PFSK-1 (cell line): ENCODE measurements at regions not wholly inside any gene's neighbourhood (a gene's known extent, or its start where the extent isn't known, plus 50 kb on each side); places are given as distances from the start of the nearest gene placed in this dataset.

Source experiments
- FOXP2 ChIP-seq: optimal IDR thresholded peaks from 2 replicates; pipeline ENCODE3; 2011; ENCODE audit warnings: borderline replicate concordance, control low read depth, inconsistent platforms; ENCODE audit not compliant: insufficient read depth; ENCODE audit errors: extremely low read length, extremely low read depth
- POLR2AphosphoS5 ChIP-seq: IDR thresholded peaks from 2 replicates; pipeline ENCODE4 v1.6.1; 2012; ENCODE audit warnings: low read depth, mild to moderate bottlenecking, control low read depth, low read length, moderate library complexity
- REST ChIP-seq, 2 experiments: IDR thresholded peaks; 2 replicates each; pipeline versions ENCODE4 v1.6.1 to v1.8.0; 2011 to 2012; ENCODE audit warnings: low read depth in 2 of 2, low read length in 2 of 2, control low read depth in 1 of 2, inconsistent platforms in 1 of 2, mild to moderate bottlenecking in 1 of 2, moderate library complexity in 1 of 2; ENCODE audit not compliant: insufficient read depth in 1 of 2
- SIN3A ChIP-seq: IDR thresholded peaks from 2 replicates; pipeline ENCODE4 v1.6.1; 2012; ENCODE audit warnings: mild to moderate bottlenecking, low read length, moderate library complexity, borderline replicate concordance; ENCODE audit not compliant: insufficient read depth
- TAF1 ChIP-seq: IDR thresholded peaks from 2 replicates; pipeline ENCODE4 v1.6.1; 2012; ENCODE audit warnings: low read length, control low read depth, borderline replicate concordance; ENCODE audit not compliant: insufficient read depth

- TF ChIP-seq SIN3A (no peak), TAF1 (no peak), POLR2AphosphoS5 (no peak), REST (IDR thresholded peaks at IDR 0.05; ENCODE audit: insufficient read depth in 1 of 2, low read depth in 2 of 2, low read length in 2 of 2) (no peak), FOXP2 (no peak)
Measured at GRCh38 chr2:223273995-223274394, 222.0 kb downstream of the KCNE4 start.
